ES-I3 (cell line): ENCODE measurements at regions not wholly inside any gene's neighbourhood (a gene's known extent, or its start where the extent isn't known, plus 50 kb on each side); places are given as distances from the start of the nearest gene placed in this dataset.
"Not testable (repeated sequence)": the region's sequence is repeated elsewhere in the genome, so short reads cannot be mapped to it uniquely, and the experiment has no call there.

Source experiments
- H3K36me3 ChIP-seq: 2 replicates; pipeline ENCODE4 v1.6.1; 2013; ENCODE audit warnings: mild to moderate bottlenecking, low read length, control low read depth, moderate library complexity; ENCODE audit not compliant: insufficient read depth
- H3K4me1 ChIP-seq: 2 replicates; pipeline ENCODE4 v1.6.1; 2013; ENCODE audit warnings: mild to moderate bottlenecking, control low read depth, low read length; ENCODE audit not compliant: insufficient read depth
- H3K9ac ChIP-seq: 2 replicates; pipeline ENCODE4 v1.6.1; 2013; ENCODE audit warnings: low read depth, mild to moderate bottlenecking, low read length, moderate library complexity
- H3K9me3 ChIP-seq: 2 replicates; pipeline ENCODE4 v1.6.1; 2013; ENCODE audit warnings: mild to moderate bottlenecking, low read length, moderate library complexity; ENCODE audit not compliant: control insufficient read depth, insufficient read depth

GRCh38 chr2:34702391-34702790 lies 1103.3 kb upstream of the FAM98A start:
- not testable (repeated sequence) for H3K9ac ChIP-seq, H3K9me3 ChIP-seq, H3K36me3 ChIP-seq, H3K4me1 ChIP-seq

GRCh38 chr2:34677591-34677990 lies 1078.5 kb upstream of the FAM98A start:
- not testable (repeated sequence) for H3K9me3 ChIP-seq, H3K4me1 ChIP-seq, H3K9ac ChIP-seq, H3K36me3 ChIP-seq

- not testable (repeated sequence) for H3K9ac ChIP-seq, H3K4me1 ChIP-seq, H3K9me3 ChIP-seq, H3K36me3 ChIP-seq
Observed at GRCh38 chr2:34677119-34677531, 1078.0 kb upstream of the FAM98A start.

- no peaks in the 10 kb centered on the region for H3K4me1 ChIP-seq
- no peak overlapping the region for H3K9ac ChIP-seq
- H3K36me3 ChIP-seq: no peaks in the 10 kb centered on the region
- H3K9me3 ChIP-seq: no peaks in the 10 kb centered on the region
Observed at GRCh38 chr2:34670482-34670881, 1071.4 kb upstream of the FAM98A start.

GRCh38 chr2:34666821-34667220 lies 1067.7 kb upstream of the FAM98A start:
- Histone ChIP-seq H3K9ac (no peak overlapping the region), H3K9me3 (no peaks in the 10 kb centered on the region), H3K4me1 (no peaks in the 10 kb centered on the region), H3K36me3 (no peaks in the 10 kb centered on the region)

GRCh38 chr2:34664266-34664665 lies 1065.2 kb upstream of the FAM98A start:
- no peaks in the 10 kb centered on the region for H3K9me3 ChIP-seq
- no peaks in the 10 kb centered on the region for H3K36me3 ChIP-seq
- H3K9ac ChIP-seq: no peak overlapping the region
- H3K4me1 ChIP-seq: no peaks in the 10 kb centered on the region

DNA sequence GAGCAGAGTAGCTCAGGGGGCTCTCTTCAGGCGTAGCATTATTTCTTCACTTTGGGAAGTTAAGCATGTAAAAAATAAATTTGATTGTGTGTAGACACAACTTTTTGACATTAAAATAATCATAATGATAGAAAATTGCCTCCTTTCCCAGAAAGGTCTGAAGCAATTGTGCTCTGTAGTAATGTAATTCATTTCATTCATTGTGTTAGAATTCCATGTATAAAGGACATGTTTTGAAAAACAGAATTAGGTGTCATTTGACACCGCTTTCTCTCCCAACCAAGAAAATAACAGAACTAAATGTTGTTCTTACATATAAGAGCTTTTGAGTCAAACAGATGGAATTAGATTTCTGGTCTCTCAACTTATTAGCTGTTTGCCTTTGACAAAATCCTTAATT lies 1064.2 kb upstream of the FAM98A start:
- Histone ChIP-seq H3K4me1 (no peaks in the 10 kb centered on the region), H3K9ac (no peak overlapping the region), H3K36me3 (no peaks in the 10 kb centered on the region), H3K9me3 (no peaks in the 10 kb centered on the region)

DNA sequence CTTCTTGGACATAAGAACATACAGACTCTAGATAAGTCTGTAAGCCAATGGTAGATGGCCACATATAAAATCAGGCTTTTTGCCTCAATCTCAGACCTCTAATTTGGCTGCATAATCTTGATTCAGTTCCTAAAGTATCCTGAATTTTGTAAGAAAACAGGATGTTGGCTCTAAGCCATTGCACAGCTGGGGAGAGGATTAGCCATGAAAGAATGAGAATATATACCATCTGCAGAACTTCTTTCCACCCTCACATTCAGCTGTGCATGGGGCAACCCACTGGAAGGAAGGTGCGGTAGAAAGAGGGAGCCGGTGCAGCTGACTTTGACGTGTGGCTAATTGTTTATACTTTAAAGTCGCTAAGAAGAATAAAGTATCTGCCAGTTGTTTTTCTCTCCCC lies 1061.6 kb upstream of the FAM98A start:
- no peaks in the 10 kb centered on the region for H3K36me3 ChIP-seq
- H3K9ac ChIP-seq: no peak overlapping the region
- no peaks in the 10 kb centered on the region for H3K9me3 ChIP-seq

DNA sequence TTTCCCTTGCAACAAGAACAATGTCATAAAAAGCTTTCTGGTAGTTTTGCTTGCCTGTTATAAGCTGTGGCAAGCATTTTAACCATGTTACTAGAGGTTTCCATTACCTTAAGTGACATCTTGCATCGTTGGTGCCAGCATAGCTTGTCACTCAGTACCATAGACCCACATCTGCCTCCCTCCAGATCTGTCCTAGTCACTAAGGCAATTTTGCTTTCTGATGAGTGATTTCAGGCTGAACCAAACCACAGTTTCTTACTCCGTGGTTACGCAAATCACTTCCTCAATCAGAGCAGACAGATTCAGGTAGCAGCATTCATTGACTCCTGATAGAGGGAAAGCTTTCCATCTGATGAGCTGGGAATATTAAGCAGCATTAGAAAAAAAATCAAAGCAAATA lies 1057.5 kb upstream of the FAM98A start:
- Histone ChIP-seq H3K36me3 (no peaks in the 10 kb centered on the region), H3K9me3 (no peaks in the 10 kb centered on the region), H3K9ac (no peak overlapping the region), H3K4me1 (no peaks in the 10 kb centered on the region)

More for the DNA sequence above, 1061.6 kb upstream of the FAM98A start:
- H3K4me1 ChIP-seq: no peaks in the 10 kb centered on the region

DNA sequence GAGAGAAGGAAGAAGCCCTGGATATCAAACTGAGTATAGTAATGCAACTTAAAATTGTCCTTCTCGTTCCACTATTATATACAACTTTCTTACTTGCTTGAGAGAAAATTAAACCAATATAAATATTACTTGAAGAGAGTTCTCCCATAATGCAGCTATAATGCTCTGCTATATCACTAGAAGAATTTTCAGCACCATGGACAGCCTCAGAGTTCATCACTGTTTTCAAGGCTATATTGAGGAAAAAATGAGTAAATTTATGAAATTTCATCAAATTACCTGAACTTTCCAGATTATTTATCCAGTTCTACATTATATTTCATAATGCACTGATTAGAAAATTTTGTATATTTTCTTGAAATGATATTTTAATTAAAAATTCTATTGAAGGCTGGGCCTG lies 1053.5 kb upstream of the FAM98A start:
- Histone ChIP-seq H3K9ac (no peak overlapping the region), H3K36me3 (no peaks in the 10 kb centered on the region), H3K4me1 (no peaks in the 10 kb centered on the region), H3K9me3 (no peaks in the 10 kb centered on the region)

- H3K9ac ChIP-seq: no peak overlapping the region
- H3K4me1 ChIP-seq: no peaks in the 10 kb centered on the region
- H3K36me3 ChIP-seq: no peaks in the 10 kb centered on the region
- H3K9me3 ChIP-seq: 0 out of 2 replicates have a peak, but pooled peaks cover 2% of the 10 kb centered on the region
Observed at GRCh38 chr2:34646901-34647300, 1047.8 kb upstream of the FAM98A start.

DNA sequence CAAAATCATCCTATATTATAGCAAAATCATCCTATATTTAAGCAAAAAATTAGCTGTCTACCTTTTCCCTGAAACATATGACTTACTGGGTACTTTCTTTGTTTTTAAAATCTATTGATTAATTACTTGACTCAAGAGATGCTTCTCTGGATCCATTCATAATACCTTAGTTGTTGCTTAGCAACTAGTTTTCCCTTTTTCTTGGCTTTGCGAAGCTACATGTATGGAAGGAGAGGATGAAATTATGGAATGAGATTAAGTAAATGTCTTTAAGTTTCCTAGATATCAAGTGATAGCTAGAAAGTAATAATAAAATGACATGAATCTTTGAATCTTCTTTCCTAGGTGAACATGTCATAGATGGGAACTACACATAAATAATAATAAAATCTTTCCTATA lies 1033.2 kb upstream of the FAM98A start:
- no peak overlapping the region for H3K9ac ChIP-seq
- no peaks in the 10 kb centered on the region for H3K36me3 ChIP-seq
- no peaks in the 10 kb centered on the region; the same call in 1 of the 2 replicates for H3K9me3 ChIP-seq

GRCh38 chr2:34627003-34627402 lies 1027.9 kb upstream of the FAM98A start:
- Histone ChIP-seq H3K4me1 (no peaks in the 10 kb centered on the region), H3K9me3 (no peaks in the 10 kb centered on the region; the same call in 1 of the 2 replicates), H3K36me3 (no peaks in the 10 kb centered on the region)

More for the DNA sequence above, 1033.2 kb upstream of the FAM98A start:
- H3K4me1 ChIP-seq: no peaks in the 10 kb centered on the region

GRCh38 chr2:34604164-34604563 lies 1005.1 kb upstream of the FAM98A start:
- Histone ChIP-seq H3K4me1 (no peaks in the 10 kb centered on the region), H3K9me3 (no peaks in the 10 kb centered on the region), H3K9ac (no peak overlapping the region), H3K36me3 (no peaks in the 10 kb centered on the region)

More at GRCh38 chr2:34627003-34627402, 1027.9 kb upstream of the FAM98A start:
- H3K9ac ChIP-seq: no peak overlapping the region

DNA sequence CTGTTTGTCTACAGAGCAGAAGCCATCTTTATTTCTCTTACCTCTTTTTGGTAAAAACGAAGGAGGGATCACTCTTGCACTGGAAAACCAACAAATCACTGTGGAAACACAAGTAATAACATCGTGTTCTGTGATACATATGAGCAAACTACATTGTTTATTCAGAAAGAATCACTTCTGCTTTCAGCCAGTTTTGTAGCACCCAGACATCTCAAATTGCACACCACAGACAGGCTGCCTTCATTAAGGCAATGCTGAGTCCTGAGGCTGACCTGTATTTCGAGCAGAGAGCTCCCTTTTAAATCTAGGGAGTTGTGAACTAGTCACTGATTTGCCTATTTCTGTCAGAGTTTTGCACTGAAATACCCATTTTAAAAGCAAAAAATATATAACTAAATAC lies 1003.2 kb upstream of the FAM98A start:
- Histone ChIP-seq H3K9ac (no peak overlapping the region), H3K36me3 (no peaks in the 10 kb centered on the region), H3K9me3 (no peaks in the 10 kb centered on the region), H3K4me1 (no peaks in the 10 kb centered on the region)

DNA sequence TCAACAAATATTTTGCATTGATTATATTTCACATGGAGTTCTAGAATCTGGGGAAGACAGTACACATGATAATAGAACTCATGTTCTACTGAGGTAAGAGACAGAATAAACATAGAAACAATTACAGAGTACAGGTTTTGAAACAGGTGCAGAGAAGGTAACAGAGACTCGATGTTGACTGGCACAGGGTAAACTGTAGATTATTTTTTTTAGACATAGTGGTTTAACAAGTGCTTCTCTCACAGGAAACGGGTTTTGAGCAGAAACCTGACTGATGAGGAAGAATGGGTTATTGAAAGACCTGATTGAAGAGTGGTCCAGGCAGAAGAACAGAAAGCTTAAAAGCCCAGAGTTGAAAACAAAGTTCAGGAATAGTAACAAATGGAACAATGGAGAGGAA lies 1002.5 kb upstream of the FAM98A start:
- H3K4me1 ChIP-seq: no peaks in the 10 kb centered on the region
- no peaks in the 10 kb centered on the region for H3K36me3 ChIP-seq
- H3K9me3 ChIP-seq: no peaks in the 10 kb centered on the region
- H3K9ac ChIP-seq: no peak overlapping the region
